ENCODE measurements at regions not wholly inside any gene's neighbourhood (a gene's known extent, or its start where the extent isn't known, plus 50 kb on each side); places are given as distances from the start of the nearest gene placed in this dataset.

DNA sequence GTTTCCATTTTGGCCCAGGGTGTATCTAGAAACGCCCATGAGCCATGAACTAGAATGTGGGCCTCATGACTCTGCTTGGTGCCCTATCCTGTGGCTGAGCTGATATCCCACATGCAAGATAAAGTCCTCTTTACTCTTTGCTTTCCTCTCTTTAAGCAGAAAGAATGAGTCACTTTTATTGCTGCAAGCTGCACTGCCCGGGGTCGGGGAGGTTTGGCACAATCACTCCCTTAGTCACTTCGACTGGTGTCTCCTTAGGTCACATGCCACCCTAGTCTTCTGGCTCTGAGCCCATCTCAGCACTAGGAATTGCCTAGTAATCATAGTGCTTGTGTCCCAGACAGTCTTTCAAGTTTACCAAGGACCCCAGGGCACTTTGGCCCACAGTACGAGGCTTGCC, 75.1 kb upstream of the CXorf66 start:
- intact Hi-C loops (cut with micrococcal nuclease; ENCODE audit: unreplicated experiment): no loop called here
- ChIA-PET POLR2A (no interaction called here), CTCF (no interaction called here)
- H3K36me3 ChIP-seq (ENCODE audit: control insufficient read depth, insufficient read depth, low read length): no peaks in the 10 kb centered on the region
- ATAC-seq (peak; percentile 85; the same call in 1 of the 2 replicates), DNase-seq (ENCODE audit: low read depth, low spot score) (no peak)
- no peaks in the 10 kb centered on the region for H3K27me3 ChIP-seq (ENCODE audit: control insufficient read depth, insufficient read depth, low read length)
- in situ Hi-C loops (cut with HindIII; ENCODE audit: low pct_unique_long_range_greater_than_20kb, low sequenced_read_pairs): no loop called here
- TF ChIP-seq, protein P1, sequence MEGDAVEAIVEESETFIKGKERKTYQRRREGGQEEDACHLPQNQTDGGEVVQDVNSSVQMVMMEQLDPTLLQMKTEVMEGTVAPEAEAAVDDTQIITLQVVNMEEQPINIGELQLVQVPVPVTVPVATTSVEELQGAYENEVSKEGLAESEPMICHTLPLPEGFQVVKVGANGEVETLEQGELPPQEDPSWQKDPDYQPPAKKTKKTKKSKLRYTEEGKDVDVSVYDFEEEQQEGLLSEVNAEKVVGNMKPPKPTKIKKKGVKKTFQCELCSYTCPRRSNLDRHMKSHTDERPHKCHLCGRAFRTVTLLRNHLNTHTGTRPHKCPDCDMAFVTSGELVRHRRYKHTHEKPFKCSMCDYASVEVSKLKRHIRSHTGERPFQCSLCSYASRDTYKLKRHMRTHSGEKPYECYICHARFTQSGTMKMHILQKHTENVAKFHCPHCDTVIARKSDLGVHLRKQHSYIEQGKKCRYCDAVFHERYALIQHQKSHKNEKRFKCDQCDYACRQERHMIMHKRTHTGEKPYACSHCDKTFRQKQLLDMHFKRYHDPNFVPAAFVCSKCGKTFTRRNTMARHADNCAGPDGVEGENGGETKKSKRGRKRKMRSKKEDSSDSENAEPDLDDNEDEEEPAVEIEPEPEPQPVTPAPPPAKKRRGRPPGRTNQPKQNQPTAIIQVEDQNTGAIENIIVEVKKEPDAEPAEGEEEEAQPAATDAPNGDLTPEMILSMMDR (IDR thresholded peaks at IDR 0.05): no peak
- TF ChIP-seq TCF7L2 (IDR thresholded peaks at IDR 0.05; ENCODE audit: low read depth, low read length): no peak
- TF ChIP-seq, protein P2, sequence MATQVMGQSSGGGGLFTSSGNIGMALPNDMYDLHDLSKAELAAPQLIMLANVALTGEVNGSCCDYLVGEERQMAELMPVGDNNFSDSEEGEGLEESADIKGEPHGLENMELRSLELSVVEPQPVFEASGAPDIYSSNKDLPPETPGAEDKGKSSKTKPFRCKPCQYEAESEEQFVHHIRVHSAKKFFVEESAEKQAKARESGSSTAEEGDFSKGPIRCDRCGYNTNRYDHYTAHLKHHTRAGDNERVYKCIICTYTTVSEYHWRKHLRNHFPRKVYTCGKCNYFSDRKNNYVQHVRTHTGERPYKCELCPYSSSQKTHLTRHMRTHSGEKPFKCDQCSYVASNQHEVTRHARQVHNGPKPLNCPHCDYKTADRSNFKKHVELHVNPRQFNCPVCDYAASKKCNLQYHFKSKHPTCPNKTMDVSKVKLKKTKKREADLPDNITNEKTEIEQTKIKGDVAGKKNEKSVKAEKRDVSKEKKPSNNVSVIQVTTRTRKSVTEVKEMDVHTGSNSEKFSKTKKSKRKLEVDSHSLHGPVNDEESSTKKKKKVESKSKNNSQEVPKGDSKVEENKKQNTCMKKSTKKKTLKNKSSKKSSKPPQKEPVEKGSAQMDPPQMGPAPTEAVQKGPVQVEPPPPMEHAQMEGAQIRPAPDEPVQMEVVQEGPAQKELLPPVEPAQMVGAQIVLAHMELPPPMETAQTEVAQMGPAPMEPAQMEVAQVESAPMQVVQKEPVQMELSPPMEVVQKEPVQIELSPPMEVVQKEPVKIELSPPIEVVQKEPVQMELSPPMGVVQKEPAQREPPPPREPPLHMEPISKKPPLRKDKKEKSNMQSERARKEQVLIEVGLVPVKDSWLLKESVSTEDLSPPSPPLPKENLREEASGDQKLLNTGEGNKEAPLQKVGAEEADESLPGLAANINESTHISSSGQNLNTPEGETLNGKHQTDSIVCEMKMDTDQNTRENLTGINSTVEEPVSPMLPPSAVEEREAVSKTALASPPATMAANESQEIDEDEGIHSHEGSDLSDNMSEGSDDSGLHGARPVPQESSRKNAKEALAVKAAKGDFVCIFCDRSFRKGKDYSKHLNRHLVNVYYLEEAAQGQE (IDR thresholded peaks at IDR 0.05; ENCODE audit: insufficient read depth in 1 of 2, low read depth in 2 of 2, low read length in 1 of 2): no peak
- no peak overlapping the region for H3K4me3 ChIP-seq (ENCODE audit: low read depth in 2 of 2, low read length in 2 of 2)
- H3K27ac ChIP-seq (ENCODE audit: low read length): no peak overlapping the region
- no peaks in the 10 kb centered on the region; the same call in 1 of the 2 replicates for H3K9me3 ChIP-seq (ENCODE audit: control insufficient read depth, insufficient read depth, low read depth, low read length)
- BruUV-seq (replicated peaks): no TSS peak
- no peaks in the 10 kb centered on the region for H3K4me1 ChIP-seq (ENCODE audit: control insufficient read depth, insufficient read depth, low read length)

DNA sequence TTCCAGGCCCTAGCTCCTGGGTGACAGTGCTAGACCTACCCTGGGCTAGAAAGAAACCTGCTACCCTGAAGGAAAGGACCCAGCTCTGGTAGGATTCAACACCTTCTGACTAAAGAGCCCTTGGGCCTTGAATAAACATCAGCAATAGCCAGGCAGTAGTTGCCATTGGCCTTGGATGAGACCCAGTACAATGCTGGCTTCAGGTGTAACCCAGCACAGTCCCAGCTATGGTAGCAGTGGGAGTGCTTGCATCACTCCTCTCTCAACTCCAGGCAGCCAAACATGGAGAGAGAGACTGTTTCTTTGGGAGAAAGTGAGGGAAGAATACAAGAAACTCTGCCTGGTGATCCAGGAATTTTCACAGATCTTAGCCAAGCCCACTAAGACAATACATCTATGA, 73.5 kb upstream of the CXorf66 start:
- no peak overlapping the region for H3K4me3 ChIP-seq (ENCODE audit: low read depth in 2 of 2, low read length in 2 of 2)
- no peak for ATAC-seq
- ChIA-PET POLR2A (no interaction called here), CTCF (no interaction called here)
- H3K36me3 ChIP-seq (ENCODE audit: control insufficient read depth, insufficient read depth, low read length): no peaks in the 10 kb centered on the region
- intact Hi-C loops (cut with micrococcal nuclease; ENCODE audit: unreplicated experiment): no loop called here
- H3K9me3 ChIP-seq (ENCODE audit: control insufficient read depth, insufficient read depth, low read depth, low read length): no peaks in the 10 kb centered on the region; the same call in 1 of the 2 replicates
- H3K4me1 ChIP-seq (ENCODE audit: control insufficient read depth, insufficient read depth, low read length): no peaks in the 10 kb centered on the region
- no TSS peak for BruUV-seq (replicated peaks)
- TF ChIP-seq, protein P1 (IDR thresholded peaks at IDR 0.05): no peak
- TF ChIP-seq POLR2AphosphoS5 (IDR thresholded peaks at IDR 0.05; ENCODE audit: low read depth, low read length) (no peak), TCF7L2 (IDR thresholded peaks at IDR 0.05; ENCODE audit: low read depth, low read length) (no peak), SIN3A (IDR thresholded peaks at IDR 0.05; ENCODE audit: borderline replicate concordance, insufficient read depth, low read depth, low read length) (no peak)
- TF ChIP-seq, protein P2 (IDR thresholded peaks at IDR 0.05; ENCODE audit: insufficient read depth in 1 of 2, low read depth in 2 of 2, low read length in 1 of 2): no peak
- no peak for DNase-seq (ENCODE audit: low read depth, low spot score)
- in situ Hi-C loops (cut with HindIII; ENCODE audit: low pct_unique_long_range_greater_than_20kb, low sequenced_read_pairs): no loop called here
- H3K27ac ChIP-seq (ENCODE audit: low read length): no peak overlapping the region
- H3K27me3 ChIP-seq (ENCODE audit: control insufficient read depth, insufficient read depth, low read length): no peaks in the 10 kb centered on the region
